ENCODE measurements at regions not wholly inside any gene's neighbourhood (a gene's known extent, or its start where the extent isn't known, plus 50 kb on each side); places are given as distances from the start of the nearest gene placed in this dataset.

DNA sequence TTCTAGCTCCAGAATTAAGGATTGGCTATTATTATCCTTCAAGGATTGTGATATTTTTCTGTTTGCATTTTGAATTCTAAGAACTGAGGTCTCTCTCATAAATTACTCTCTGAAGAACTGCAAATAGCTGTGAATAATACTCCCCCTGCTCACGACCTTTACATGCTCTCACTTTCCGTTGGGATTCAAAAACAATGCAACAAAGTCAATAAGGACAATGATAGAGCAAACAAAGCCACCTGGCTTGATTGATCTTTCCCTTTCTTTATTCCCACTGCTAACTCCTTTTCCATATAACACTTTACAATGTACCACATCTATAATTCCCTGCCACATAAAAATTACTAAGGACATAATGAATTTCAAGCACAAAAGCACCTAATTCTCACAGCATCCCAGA is 523.0 kb upstream of the CA10 start:
- no peak overlapping the region for H4K5ac ChIP-seq (ENCODE audit: low read depth, low read length)
- H2BK5ac ChIP-seq (ENCODE audit: low read depth, low read length, poor library complexity, severe bottlenecking): no peak overlapping the region
- DNase-seq: no peak
- H3K9me1 ChIP-seq (ENCODE audit: insufficient read depth, low read length): no peaks in the 10 kb centered on the region
- H3K18ac ChIP-seq (ENCODE audit: low read depth, low read length): no peak overlapping the region
- no peaks in the 10 kb centered on the region for H3K36me3 ChIP-seq (ENCODE audit: control insufficient read depth, insufficient read depth, low read length)
- H2BK15ac ChIP-seq (ENCODE audit: low read depth, low read length): no peak overlapping the region
- peaks cover 24% of the 10 kb centered on the region for H3K9me3 ChIP-seq (ENCODE audit: control insufficient read depth, insufficient read depth, low read length)
- H2AK9ac ChIP-seq (replicated peaks; ENCODE audit: low read depth, low read length, poor library complexity): no peak overlapping the region
- H3K23ac ChIP-seq (ENCODE audit: low read depth, low read length): no peak overlapping the region
- no peak for ATAC-seq (ENCODE audit: low read depth)
- H3K4me2 ChIP-seq (ENCODE audit: low read depth, low read length): no peak overlapping the region
- H3K27ac ChIP-seq (ENCODE audit: insufficient read depth, low read length): no peak overlapping the region
- POLR2A ChIA-PET (ENCODE audit: unreplicated experiment): no interaction called here
- H2AFZ ChIP-seq (replicated peaks; ENCODE audit: low read length, poor library complexity): no peak overlapping the region
- no peak overlapping the region for H4K8ac ChIP-seq (ENCODE audit: low read depth in 2 of 2, low read length in 2 of 2)
- no peaks in the 10 kb centered on the region for H4K20me1 ChIP-seq (ENCODE audit: insufficient read depth, low read length)
- 0% methylated on average over 1 of the region's 2 CpGs; no CpG with 5 or more reads in 1 of the 2 experiments for WGBS, 2 experiments (ENCODE audit: extremely low coverage in 2 of 2, insufficient read length in 1 of 2)
- no peak overlapping the region for H3K9ac ChIP-seq (ENCODE audit: low read depth, low read length)
- no peaks in the 10 kb centered on the region for H3K79me1 ChIP-seq (ENCODE audit: low read depth in 1 of 2, low read length in 2 of 2)
- no peak overlapping the region for H3K56ac ChIP-seq (ENCODE audit: extremely low read depth, insufficient read depth, low read length)
- in situ Hi-C loops (cut with MboI; ENCODE audit: low sequenced_read_pairs) (no loop called here), intact Hi-C loops (cut with micrococcal nuclease) (no loop called here), dilution Hi-C loops (cut with HindIII; ENCODE audit: low sequenced_read_pairs, unreplicated experiment) (no loop called here)
- no peak overlapping the region for H2AK5ac ChIP-seq (ENCODE audit: low read depth, low read length)
- no peak overlapping the region for H3K14ac ChIP-seq (replicated peaks; ENCODE audit: low read depth, low read length)
- no peak for TF ChIP-seq MAZ (IDR thresholded peaks at IDR 0.05; ENCODE audit: borderline replicate concordance, low read depth, low read length)
- TF ChIP-seq CHD1 (IDR thresholded peaks at IDR 0.05; ENCODE audit: low read depth, low read length): no peak
- TF ChIP-seq, protein P1, sequence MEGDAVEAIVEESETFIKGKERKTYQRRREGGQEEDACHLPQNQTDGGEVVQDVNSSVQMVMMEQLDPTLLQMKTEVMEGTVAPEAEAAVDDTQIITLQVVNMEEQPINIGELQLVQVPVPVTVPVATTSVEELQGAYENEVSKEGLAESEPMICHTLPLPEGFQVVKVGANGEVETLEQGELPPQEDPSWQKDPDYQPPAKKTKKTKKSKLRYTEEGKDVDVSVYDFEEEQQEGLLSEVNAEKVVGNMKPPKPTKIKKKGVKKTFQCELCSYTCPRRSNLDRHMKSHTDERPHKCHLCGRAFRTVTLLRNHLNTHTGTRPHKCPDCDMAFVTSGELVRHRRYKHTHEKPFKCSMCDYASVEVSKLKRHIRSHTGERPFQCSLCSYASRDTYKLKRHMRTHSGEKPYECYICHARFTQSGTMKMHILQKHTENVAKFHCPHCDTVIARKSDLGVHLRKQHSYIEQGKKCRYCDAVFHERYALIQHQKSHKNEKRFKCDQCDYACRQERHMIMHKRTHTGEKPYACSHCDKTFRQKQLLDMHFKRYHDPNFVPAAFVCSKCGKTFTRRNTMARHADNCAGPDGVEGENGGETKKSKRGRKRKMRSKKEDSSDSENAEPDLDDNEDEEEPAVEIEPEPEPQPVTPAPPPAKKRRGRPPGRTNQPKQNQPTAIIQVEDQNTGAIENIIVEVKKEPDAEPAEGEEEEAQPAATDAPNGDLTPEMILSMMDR (conservative IDR thresholded peaks at IDR 0.05; ENCODE audit: low read depth, low read length): no peak
- TF ChIP-seq SMC3 (IDR thresholded peaks at IDR 0.05; ENCODE audit: low read depth, low read length): no peak
- TF ChIP-seq BHLHE40 (IDR thresholded peaks at IDR 0.05; ENCODE audit: low read depth, low read length): no peak
- TF ChIP-seq CEBPB (IDR thresholded peaks at IDR 0.05; ENCODE audit: low read depth, low read length): no peak
- no peak for TF ChIP-seq NFE2L2 (IDR thresholded peaks at IDR 0.05; ENCODE audit: low read depth, low read length)
- TF ChIP-seq RCOR1 (IDR thresholded peaks at IDR 0.05; ENCODE audit: insufficient replicate concordance, low read length): no peak
- no peak for TF ChIP-seq FOS (IDR thresholded peaks at IDR 0.05; ENCODE audit: low read depth, low read length)
- TF ChIP-seq POLR2A (IDR thresholded peaks at IDR 0.05; ENCODE audit: low read depth, low read length): no peak
- no peak for TF ChIP-seq MXI1 (IDR thresholded peaks at IDR 0.05; ENCODE audit: borderline replicate concordance, low read depth, low read length)
- TF ChIP-seq, protein P2, sequence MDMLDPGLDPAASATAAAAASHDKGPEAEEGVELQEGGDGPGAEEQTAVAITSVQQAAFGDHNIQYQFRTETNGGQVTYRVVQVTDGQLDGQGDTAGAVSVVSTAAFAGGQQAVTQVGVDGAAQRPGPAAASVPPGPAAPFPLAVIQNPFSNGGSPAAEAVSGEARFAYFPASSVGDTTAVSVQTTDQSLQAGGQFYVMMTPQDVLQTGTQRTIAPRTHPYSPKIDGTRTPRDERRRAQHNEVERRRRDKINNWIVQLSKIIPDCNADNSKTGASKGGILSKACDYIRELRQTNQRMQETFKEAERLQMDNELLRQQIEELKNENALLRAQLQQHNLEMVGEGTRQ (IDR thresholded peaks at IDR 0.05; ENCODE audit: low read depth, low read length): no peak
- TF ChIP-seq, protein P3, sequence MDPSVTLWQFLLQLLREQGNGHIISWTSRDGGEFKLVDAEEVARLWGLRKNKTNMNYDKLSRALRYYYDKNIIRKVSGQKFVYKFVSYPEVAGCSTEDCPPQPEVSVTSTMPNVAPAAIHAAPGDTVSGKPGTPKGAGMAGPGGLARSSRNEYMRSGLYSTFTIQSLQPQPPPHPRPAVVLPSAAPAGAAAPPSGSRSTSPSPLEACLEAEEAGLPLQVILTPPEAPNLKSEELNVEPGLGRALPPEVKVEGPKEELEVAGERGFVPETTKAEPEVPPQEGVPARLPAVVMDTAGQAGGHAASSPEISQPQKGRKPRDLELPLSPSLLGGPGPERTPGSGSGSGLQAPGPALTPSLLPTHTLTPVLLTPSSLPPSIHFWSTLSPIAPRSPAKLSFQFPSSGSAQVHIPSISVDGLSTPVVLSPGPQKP (IDR thresholded peaks at IDR 0.05; ENCODE audit: borderline replicate concordance, low read depth, low read length): no peak
- TF ChIP-seq RAD21 (IDR thresholded peaks at IDR 0.05; ENCODE audit: low read length): no peak
- no peak overlapping the region for H3K4me3 ChIP-seq (ENCODE audit: insufficient read depth, low read depth, low read length)
- no peak overlapping the region for H2BK120ac ChIP-seq (ENCODE audit: low read depth, low read length)
- BruUV-seq (replicated peaks): no TSS peak
- no peak overlapping the region for H2BK20ac ChIP-seq (ENCODE audit: low read depth, low read length)
- H3K4me1 ChIP-seq (ENCODE audit: control insufficient read depth, insufficient read depth, low read length): no peaks in the 10 kb centered on the region
- CTCF ChIA-PET: no interaction called here
- H3K4ac ChIP-seq (ENCODE audit: low read depth, low read length): no peak overlapping the region
- H4K91ac ChIP-seq (ENCODE audit: insufficient read depth, low read depth, low read length): no peak overlapping the region
- no peaks in the 10 kb centered on the region for H3K27me3 ChIP-seq (ENCODE audit: control insufficient read depth, insufficient read depth, low read length)

Measured in IMR-90 (cell line).